HEK293 (cell line): ENCODE measurements at regions not wholly inside any gene's neighbourhood (a gene's known extent, or its start where the extent isn't known, plus 50 kb on each side); places are given as distances from the start of the nearest gene placed in this dataset.
"Not testable (repeated sequence)": the region's sequence is repeated elsewhere in the genome, so short reads cannot be mapped to it uniquely, and the experiment has no call there.

Source experiments
- KLF16 ChIP-seq: fragments of 450-650 bp; formaldehyde crosslinking; IDR thresholded peaks from 2 replicates; pipeline ENCODE4 v1.5.1; 2017; ENCODE audit warnings: missing biosample characterization, missing genetic modification characterization
- ZNF146 ChIP-seq: fragments of 450-650 bp; formaldehyde crosslinking; IDR thresholded peaks from 2 replicates; pipeline ENCODE4 v1.5.1; 2016; ENCODE audit warnings: missing biosample characterization, missing genetic modification characterization
- ZNF558 ChIP-seq: fragments of 450-650 bp; formaldehyde crosslinking; IDR thresholded peaks from 2 replicates; pipeline ENCODE4 v1.5.1; 2016; ENCODE audit warnings: missing biosample characterization, missing genetic modification characterization

- not testable (repeated sequence) for TF ChIP-seq ZNF558, ZNF146, KLF16 (tag by site-specific recombination)
These were observed 140.8 kb upstream of the EFCAB3 start for GRCh38 chr17:62239569-62239968.
